Activated CD4-positive, alpha-beta T cell treated with anti-CD3 and anti-CD28 coated beads, Interleukin-2, amount 10 ng/mL, durations not matched to agents 24 days and 14 days (primary cell): ENCODE measurements at regions not wholly inside any gene's neighbourhood (a gene's known extent, or its start where the extent isn't known, plus 50 kb on each side); places are given as distances from the start of the nearest gene placed in this dataset.
A peak's percentile ranks its signal among the peaks of the same experiment; 100 is the strongest.

Experiments used
- DNase-seq: peaks from one replicate; pipeline ENCODE4 v3.0.0; 2022
- H3K27ac Mint-ChIP-seq: one replicate; pipeline ENCODE4 v1.8.0; 2022; ENCODE audit warnings: mild to moderate bottlenecking, mixed read lengths
- H3K27me3 Mint-ChIP-seq: one replicate; pipeline ENCODE4 v1.8.0; 2022; ENCODE audit warnings: mixed read lengths
- H3K36me3 Mint-ChIP-seq: one replicate; pipeline ENCODE4 v1.8.0; 2022; ENCODE audit warnings: low read depth, mild to moderate bottlenecking, mixed read lengths
- H3K4me1 Mint-ChIP-seq: one replicate; pipeline ENCODE4 v1.8.0; 2021; ENCODE audit warnings: mixed read lengths
- H3K4me3 Mint-ChIP-seq: one replicate; pipeline ENCODE4 v1.8.0; 2022; ENCODE audit warnings: mild to moderate bottlenecking, moderate library complexity, mixed read lengths
- H3K9me3 Mint-ChIP-seq: one replicate; pipeline ENCODE4 v1.8.0; 2021; ENCODE audit warnings: mixed read lengths
- intact Hi-C: fragments of 100-400 bp; cut with micrococcal nuclease; formaldehyde crosslinking; loops from one replicate; pipeline ENCODE4 v1.15.1; 2023

DNA sequence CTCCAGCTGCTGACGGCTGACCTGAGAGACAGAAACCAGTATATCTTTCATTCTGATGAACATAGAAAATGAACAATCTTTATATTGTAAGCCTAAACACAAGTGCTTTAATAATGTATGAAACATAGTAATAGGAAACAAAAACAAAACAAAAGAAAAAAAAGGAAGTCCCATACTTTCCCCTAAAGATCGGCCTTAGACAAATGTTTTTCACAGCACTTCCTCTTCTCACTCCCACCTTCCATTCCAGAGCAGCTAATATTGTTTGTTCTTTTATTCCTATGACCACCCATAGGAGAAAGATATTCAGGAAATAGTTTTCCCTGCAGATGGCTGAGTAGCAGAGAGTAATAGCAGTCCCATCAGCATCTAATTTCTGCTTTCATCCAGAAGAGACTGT is 194.4 kb upstream of the SLC27A6 start:
- intact Hi-C loops = no loop called here
- H3K27ac Mint-ChIP-seq = no peak overlapping the region
- H3K27me3 Mint-ChIP-seq = peaks cover 23% of the 10 kb centered on the region
- H3K4me1 Mint-ChIP-seq = no peaks in the 10 kb centered on the region
- no peak for DNase-seq
- H3K9me3 Mint-ChIP-seq = peaks cover 7% of the 10 kb centered on the region
- H3K4me3 Mint-ChIP-seq = no peak overlapping the region
- H3K36me3 Mint-ChIP-seq = no peaks in the 10 kb centered on the region

DNA sequence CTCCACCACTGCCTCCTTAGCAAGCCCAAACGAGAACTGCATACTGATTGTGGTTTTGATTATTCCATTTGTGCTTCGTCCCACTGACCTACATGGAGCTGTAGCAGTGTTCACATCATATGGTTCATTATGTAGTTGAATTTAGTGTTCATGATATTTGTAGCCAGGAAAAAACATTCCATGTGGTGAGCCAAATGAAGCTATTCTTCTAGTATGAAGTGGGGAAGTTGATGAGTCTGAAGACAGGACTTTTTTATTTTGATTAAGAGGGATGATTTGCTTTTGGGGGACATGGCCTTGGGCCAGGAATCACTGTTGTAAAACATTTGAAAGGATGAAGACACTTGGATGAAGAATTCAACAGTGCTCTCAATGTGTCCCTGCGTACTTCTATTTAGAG is 192.9 kb upstream of the SLC27A6 start:
- no peak for DNase-seq
- Mint-ChIP-seq H3K27me3 (peaks cover 23% of the 10 kb centered on the region), H3K9me3 (peaks cover 7% of the 10 kb centered on the region), H3K4me1 (peaks cover 10% of the 10 kb centered on the region), H3K27ac (no peak overlapping the region), H3K36me3 (no peaks in the 10 kb centered on the region), H3K4me3 (no peak overlapping the region)
- intact Hi-C loops = no loop called here

- H3K4me1 Mint-ChIP-seq = peaks cover 14% of the 10 kb centered on the region
- intact Hi-C loops = no loop called here
- H3K9me3 Mint-ChIP-seq = peaks cover 7% of the 10 kb centered on the region
- no peak overlapping the region for H3K4me3 Mint-ChIP-seq
- H3K27me3 Mint-ChIP-seq = peaks cover 23% of the 10 kb centered on the region
- no peak for DNase-seq
- H3K36me3 Mint-ChIP-seq = no peaks in the 10 kb centered on the region
- no peak overlapping the region for H3K27ac Mint-ChIP-seq
Observed at GRCh38 chr5:128773378-128773777, 191.9 kb upstream of the SLC27A6 start.

GRCh38 chr5:128774605-128775004 is 190.7 kb upstream of the SLC27A6 start:
- no peak overlapping the region for H3K4me3 Mint-ChIP-seq
- no peak overlapping the region for H3K27ac Mint-ChIP-seq
- no peaks in the 10 kb centered on the region for H3K36me3 Mint-ChIP-seq
- intact Hi-C loops = no loop called here
- H3K4me1 Mint-ChIP-seq = peaks cover 14% of the 10 kb centered on the region
- DNase-seq = no peak
- H3K9me3 Mint-ChIP-seq = peaks cover 7% of the 10 kb centered on the region
- peaks cover 23% of the 10 kb centered on the region for H3K27me3 Mint-ChIP-seq

GRCh38 chr5:128775558-128775957 is 189.7 kb upstream of the SLC27A6 start:
- Mint-ChIP-seq H3K4me3 (no peak overlapping the region), H3K27ac (no peak overlapping the region), H3K36me3 (no peaks in the 10 kb centered on the region)

DNA sequence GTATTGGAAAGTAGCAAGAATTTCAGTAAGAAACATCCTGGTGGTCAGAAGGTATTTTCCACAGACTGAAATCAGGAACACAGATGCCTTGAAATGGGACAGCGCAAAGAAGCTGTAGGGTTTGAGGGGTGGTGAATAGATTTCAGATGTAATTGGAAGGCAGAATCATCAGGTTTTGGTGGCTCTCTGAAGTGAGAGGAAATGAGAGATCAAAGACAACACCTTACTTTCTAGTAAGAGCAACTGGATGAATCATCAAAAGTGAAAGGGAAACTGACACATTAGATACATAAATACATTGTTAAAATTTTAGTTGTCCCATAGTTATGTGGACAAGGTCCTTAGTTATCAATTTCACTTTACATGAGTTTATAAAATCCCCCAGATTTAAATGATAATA is 188.2 kb upstream of the SLC27A6 start:
- Mint-ChIP-seq H3K9me3 (peaks cover 4% of the 10 kb centered on the region), H3K27me3 (peaks cover 16% of the 10 kb centered on the region), H3K4me3 (no peak overlapping the region), H3K27ac (no peak overlapping the region), H3K36me3 (no peaks in the 10 kb centered on the region), H3K4me1 (peaks cover 14% of the 10 kb centered on the region)
- intact Hi-C loops = no loop called here
- DNase-seq = peak; percentile 67

More at GRCh38 chr5:128775558-128775957, 189.7 kb upstream of the SLC27A6 start:
- H3K9me3 Mint-ChIP-seq = peaks cover 7% of the 10 kb centered on the region
- intact Hi-C loops = no loop called here
- H3K27me3 Mint-ChIP-seq = peaks cover 21% of the 10 kb centered on the region
- no peak for DNase-seq
- H3K4me1 Mint-ChIP-seq = peaks cover 14% of the 10 kb centered on the region

- no peak for DNase-seq
- no peak overlapping the region for H3K4me3 Mint-ChIP-seq
- H3K27ac Mint-ChIP-seq = no peak overlapping the region
- peaks cover 4% of the 10 kb centered on the region for H3K9me3 Mint-ChIP-seq
- peaks cover 12% of the 10 kb centered on the region for H3K27me3 Mint-ChIP-seq
- H3K36me3 Mint-ChIP-seq = no peaks in the 10 kb centered on the region
- intact Hi-C loops = no loop called here
- H3K4me1 Mint-ChIP-seq = peaks cover 14% of the 10 kb centered on the region
Observed at GRCh38 chr5:128778474-128778873, 186.8 kb upstream of the SLC27A6 start.

GRCh38 chr5:128782446-128782845 is 182.8 kb upstream of the SLC27A6 start:
- DNase-seq = no peak
- Mint-ChIP-seq H3K27ac (no peak overlapping the region), H3K4me1 (peaks cover 3% of the 10 kb centered on the region), H3K4me3 (no peak overlapping the region), H3K36me3 (no peaks in the 10 kb centered on the region), H3K27me3 (peaks cover 3% of the 10 kb centered on the region), H3K9me3 (peaks cover 3% of the 10 kb centered on the region)
- intact Hi-C loops = no loop called here

GRCh38 chr5:128784726-128785125 is 180.6 kb upstream of the SLC27A6 start:
- Mint-ChIP-seq H3K4me1 (no peaks in the 10 kb centered on the region), H3K36me3 (no peaks in the 10 kb centered on the region), H3K4me3 (no peak overlapping the region), H3K27me3 (peaks cover 3% of the 10 kb centered on the region), H3K9me3 (peaks cover 3% of the 10 kb centered on the region), H3K27ac (no peak overlapping the region)
- intact Hi-C loops = no loop called here
- no peak for DNase-seq

- Mint-ChIP-seq H3K9me3 (no peaks in the 10 kb centered on the region), H3K4me3 (no peak overlapping the region), H3K27ac (no peak overlapping the region), H3K4me1 (no peaks in the 10 kb centered on the region), H3K36me3 (no peaks in the 10 kb centered on the region), H3K27me3 (no peaks in the 10 kb centered on the region)
- intact Hi-C loops = no loop called here
- no peak for DNase-seq
Observed at GRCh38 chr5:128791312-128791711, 174.0 kb upstream of the SLC27A6 start.

DNA sequence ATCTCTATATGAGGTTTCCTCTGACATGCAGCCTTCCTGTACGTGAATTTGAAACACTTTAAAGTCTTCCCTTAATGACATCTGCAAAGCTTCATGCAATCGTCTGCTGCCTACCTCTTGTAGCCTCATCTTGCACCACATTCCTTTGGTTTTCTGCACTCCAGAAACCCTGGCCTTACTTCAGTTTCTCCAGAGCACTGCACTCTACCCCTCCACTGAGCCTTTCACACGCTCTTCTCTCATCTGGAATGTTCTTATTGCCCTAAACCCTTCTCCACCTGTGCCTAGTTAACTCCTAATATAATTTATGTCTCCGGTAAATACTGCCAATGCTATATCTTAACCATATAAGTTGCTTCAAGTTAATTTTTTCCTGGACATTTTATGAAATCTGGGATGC is 168.8 kb upstream of the SLC27A6 start:
- intact Hi-C loops = no loop called here
- H3K4me1 Mint-ChIP-seq = no peaks in the 10 kb centered on the region
- H3K27ac Mint-ChIP-seq = no peak overlapping the region
- no peak for DNase-seq
- H3K27me3 Mint-ChIP-seq = no peaks in the 10 kb centered on the region
- no peaks in the 10 kb centered on the region for H3K9me3 Mint-ChIP-seq
- H3K4me3 Mint-ChIP-seq = no peak overlapping the region
- no peaks in the 10 kb centered on the region for H3K36me3 Mint-ChIP-seq

- DNase-seq = no peak
- H3K27ac Mint-ChIP-seq = no peak overlapping the region
- H3K9me3 Mint-ChIP-seq = no peaks in the 10 kb centered on the region
- H3K36me3 Mint-ChIP-seq = no peaks in the 10 kb centered on the region
- no peak overlapping the region for H3K4me3 Mint-ChIP-seq
- H3K27me3 Mint-ChIP-seq = no peaks in the 10 kb centered on the region
- no peaks in the 10 kb centered on the region for H3K4me1 Mint-ChIP-seq
- intact Hi-C loops = no loop called here
Observed at GRCh38 chr5:128798871-128799270, 166.4 kb upstream of the SLC27A6 start.

- Mint-ChIP-seq H3K9me3 (no peaks in the 10 kb centered on the region), H3K27me3 (no peaks in the 10 kb centered on the region), H3K4me3 (no peak overlapping the region), H3K27ac (no peak overlapping the region), H3K36me3 (no peaks in the 10 kb centered on the region), H3K4me1 (no peaks in the 10 kb centered on the region)
- intact Hi-C loops = no loop called here
- DNase-seq = no peak
Observed at GRCh38 chr5:128799945-128800344, 165.3 kb upstream of the SLC27A6 start.

- Mint-ChIP-seq H3K4me3 (no peak overlapping the region), H3K9me3 (no peaks in the 10 kb centered on the region), H3K27me3 (no peaks in the 10 kb centered on the region), H3K4me1 (no peaks in the 10 kb centered on the region), H3K27ac (no peak overlapping the region), H3K36me3 (no peaks in the 10 kb centered on the region)
- intact Hi-C loops = no loop called here
- no peak for DNase-seq
Observed at GRCh38 chr5:128800377-128800776, 164.9 kb upstream of the SLC27A6 start.

GRCh38 chr5:128813317-128814070 is 151.8 kb upstream of the SLC27A6 start:
- Mint-ChIP-seq H3K4me3 (no peak overlapping the region), H3K4me1 (no peaks in the 10 kb centered on the region), H3K36me3 (no peaks in the 10 kb centered on the region), H3K27me3 (no peaks in the 10 kb centered on the region), H3K9me3 (no peaks in the 10 kb centered on the region), H3K27ac (no peak overlapping the region)
- intact Hi-C loops = no loop called here
- no peak for DNase-seq
